HL-60 (cell line): ENCODE measurements at regions not wholly inside any gene's neighbourhood (a gene's known extent, or its start where the extent isn't known, plus 50 kb on each side); places are given as distances from the start of the nearest gene placed in this dataset.

ENCODE experiments used
- GABPA ChIP-seq: IDR thresholded peaks from 2 replicates; pipeline ENCODE4 v1.6.1; 2012; ENCODE audit warnings: low read depth
- POLR2AphosphoS5 ChIP-seq: IDR thresholded peaks from 2 replicates; pipeline ENCODE4 v1.6.1; 2012; ENCODE audit warnings: low read depth
- TF ChIP-seq, protein P1 (sequence below): IDR thresholded peaks from one replicate; pipeline ENCODE4 v1.5.1; 2011; ENCODE audit warnings: low read length, control low read depth, inconsistent platforms; ENCODE audit not compliant: insufficient read depth

DNA sequence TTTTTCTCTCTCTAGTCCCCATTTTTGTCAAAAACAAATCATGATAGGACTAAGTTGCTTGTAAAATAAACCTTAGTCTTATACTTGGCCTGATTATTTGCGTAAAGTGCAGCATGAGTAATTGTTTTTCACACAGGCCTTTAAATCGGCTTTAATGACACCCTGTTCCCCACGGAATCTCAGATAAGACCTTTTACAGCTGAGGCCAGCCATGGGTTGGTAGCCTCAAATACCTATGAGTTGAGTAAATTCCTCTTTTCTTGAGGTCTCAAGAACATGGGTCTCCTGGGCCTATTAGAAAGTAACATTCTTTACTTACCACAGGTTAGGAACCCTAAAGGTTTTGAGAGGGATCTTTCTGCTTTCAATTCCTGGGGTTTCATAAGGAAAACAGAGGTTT is 761.0 kb upstream of the PHF14 start:
- TF ChIP-seq, protein P1, sequence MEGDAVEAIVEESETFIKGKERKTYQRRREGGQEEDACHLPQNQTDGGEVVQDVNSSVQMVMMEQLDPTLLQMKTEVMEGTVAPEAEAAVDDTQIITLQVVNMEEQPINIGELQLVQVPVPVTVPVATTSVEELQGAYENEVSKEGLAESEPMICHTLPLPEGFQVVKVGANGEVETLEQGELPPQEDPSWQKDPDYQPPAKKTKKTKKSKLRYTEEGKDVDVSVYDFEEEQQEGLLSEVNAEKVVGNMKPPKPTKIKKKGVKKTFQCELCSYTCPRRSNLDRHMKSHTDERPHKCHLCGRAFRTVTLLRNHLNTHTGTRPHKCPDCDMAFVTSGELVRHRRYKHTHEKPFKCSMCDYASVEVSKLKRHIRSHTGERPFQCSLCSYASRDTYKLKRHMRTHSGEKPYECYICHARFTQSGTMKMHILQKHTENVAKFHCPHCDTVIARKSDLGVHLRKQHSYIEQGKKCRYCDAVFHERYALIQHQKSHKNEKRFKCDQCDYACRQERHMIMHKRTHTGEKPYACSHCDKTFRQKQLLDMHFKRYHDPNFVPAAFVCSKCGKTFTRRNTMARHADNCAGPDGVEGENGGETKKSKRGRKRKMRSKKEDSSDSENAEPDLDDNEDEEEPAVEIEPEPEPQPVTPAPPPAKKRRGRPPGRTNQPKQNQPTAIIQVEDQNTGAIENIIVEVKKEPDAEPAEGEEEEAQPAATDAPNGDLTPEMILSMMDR, result no peak
- TF ChIP-seq POLR2AphosphoS5, result no peak
- no peak for TF ChIP-seq GABPA
